ENCODE measurements at regions not wholly inside any gene's neighbourhood (a gene's known extent, or its start where the extent isn't known, plus 50 kb on each side); places are given as distances from the start of the nearest gene placed in this dataset.

GRCh38 chr5:114839360-114839759 lies 330.3 kb downstream of the TRIM36 start:
- DNase-seq (ENCODE audit: low read depth in 2 of 2), result no peak
- Histone ChIP-seq H3K4me3 (replicated peaks in 1 of 4; ENCODE audit: control extremely low read depth in 1 of 4, insufficient read depth in 1 of 4, low read depth in 3 of 4, low read length in 4 of 4) (no peak overlapping the region), H2AFZ (ENCODE audit: low read length) (no peak overlapping the region), H4K20me1 (ENCODE audit: control insufficient read depth, extremely low read depth, insufficient read depth, low read length) (no peaks in the 10 kb centered on the region), H3K79me2 (ENCODE audit: control insufficient read depth, insufficient read depth, low read length) (no peaks in the 10 kb centered on the region), H3K9me3 (ENCODE audit: control insufficient read depth, insufficient read depth, low read depth, low read length) (no peaks in the 10 kb centered on the region), H3K4me1 (ENCODE audit: control insufficient read depth, extremely low read depth, insufficient read depth, low read length) (no peaks in the 10 kb centered on the region), H3K9ac (ENCODE audit: insufficient read depth, low read length) (no peak overlapping the region), H3K4me2 (ENCODE audit: extremely low read depth, insufficient read depth, low read length) (no peak overlapping the region), H3K27me3 (ENCODE audit: control insufficient read depth, insufficient read depth, low read length) (no peaks in the 10 kb centered on the region), H3K36me3 (ENCODE audit: control insufficient read depth, insufficient read depth, low read length) (no peaks in the 10 kb centered on the region), H3K27ac (ENCODE audit: insufficient read depth, low read length) (no peak overlapping the region)
- TF ChIP-seq, protein P1, sequence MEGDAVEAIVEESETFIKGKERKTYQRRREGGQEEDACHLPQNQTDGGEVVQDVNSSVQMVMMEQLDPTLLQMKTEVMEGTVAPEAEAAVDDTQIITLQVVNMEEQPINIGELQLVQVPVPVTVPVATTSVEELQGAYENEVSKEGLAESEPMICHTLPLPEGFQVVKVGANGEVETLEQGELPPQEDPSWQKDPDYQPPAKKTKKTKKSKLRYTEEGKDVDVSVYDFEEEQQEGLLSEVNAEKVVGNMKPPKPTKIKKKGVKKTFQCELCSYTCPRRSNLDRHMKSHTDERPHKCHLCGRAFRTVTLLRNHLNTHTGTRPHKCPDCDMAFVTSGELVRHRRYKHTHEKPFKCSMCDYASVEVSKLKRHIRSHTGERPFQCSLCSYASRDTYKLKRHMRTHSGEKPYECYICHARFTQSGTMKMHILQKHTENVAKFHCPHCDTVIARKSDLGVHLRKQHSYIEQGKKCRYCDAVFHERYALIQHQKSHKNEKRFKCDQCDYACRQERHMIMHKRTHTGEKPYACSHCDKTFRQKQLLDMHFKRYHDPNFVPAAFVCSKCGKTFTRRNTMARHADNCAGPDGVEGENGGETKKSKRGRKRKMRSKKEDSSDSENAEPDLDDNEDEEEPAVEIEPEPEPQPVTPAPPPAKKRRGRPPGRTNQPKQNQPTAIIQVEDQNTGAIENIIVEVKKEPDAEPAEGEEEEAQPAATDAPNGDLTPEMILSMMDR (conservative IDR thresholded peaks at IDR 0.05 in 1 of 2, IDR thresholded peaks at IDR 0.05 in 1 of 2; ENCODE audit: low read depth in 1 of 2, low read length in 2 of 2), result no peak

- no peaks in the 10 kb centered on the region for H3K36me3 ChIP-seq (ENCODE audit: control insufficient read depth, insufficient read depth, low read length)
- DNase-seq (ENCODE audit: low read depth in 2 of 2), result no peak
- H3K27me3 ChIP-seq (ENCODE audit: control insufficient read depth, insufficient read depth, low read length), result no peaks in the 10 kb centered on the region
- H3K27ac ChIP-seq (ENCODE audit: insufficient read depth, low read length), result no peak overlapping the region
- no peak overlapping the region for H3K4me2 ChIP-seq (ENCODE audit: extremely low read depth, insufficient read depth, low read length)
- no peaks in the 10 kb centered on the region for H3K4me1 ChIP-seq (ENCODE audit: control insufficient read depth, extremely low read depth, insufficient read depth, low read length)
- H3K4me3 ChIP-seq (replicated peaks in 1 of 4; ENCODE audit: control extremely low read depth in 1 of 4, insufficient read depth in 1 of 4, low read depth in 3 of 4, low read length in 4 of 4), result no peak overlapping the region
- no peak for TF ChIP-seq EZH2 (IDR thresholded peaks at IDR 0.05; ENCODE audit: low read length, missing control alignments)
- TF ChIP-seq, protein P1 (conservative IDR thresholded peaks at IDR 0.05 in 1 of 2, IDR thresholded peaks at IDR 0.05 in 1 of 2; ENCODE audit: low read depth in 1 of 2, low read length in 2 of 2), result no peak
- H4K20me1 ChIP-seq (ENCODE audit: control insufficient read depth, extremely low read depth, insufficient read depth, low read length), result no peaks in the 10 kb centered on the region
- H3K9ac ChIP-seq (ENCODE audit: insufficient read depth, low read length), result no peak overlapping the region
- no peaks in the 10 kb centered on the region for H3K79me2 ChIP-seq (ENCODE audit: control insufficient read depth, insufficient read depth, low read length)
- no peaks in the 10 kb centered on the region for H3K9me3 ChIP-seq (ENCODE audit: control insufficient read depth, insufficient read depth, low read depth, low read length)
- H2AFZ ChIP-seq (ENCODE audit: low read length), result no peak overlapping the region
These were observed 330.8 kb downstream of the TRIM36 start for GRCh38 chr5:114838937-114839336.

GRCh38 chr5:114830114-114830513 lies 339.6 kb downstream of the TRIM36 start:
- Histone ChIP-seq H3K4me2 (ENCODE audit: extremely low read depth, insufficient read depth, low read length) (no peak overlapping the region), H3K36me3 (ENCODE audit: control insufficient read depth, insufficient read depth, low read length) (no peaks in the 10 kb centered on the region), H3K9ac (ENCODE audit: insufficient read depth, low read length) (no peak overlapping the region), H2AFZ (ENCODE audit: low read length) (no peak overlapping the region), H4K20me1 (ENCODE audit: control insufficient read depth, extremely low read depth, insufficient read depth, low read length) (no peaks in the 10 kb centered on the region), H3K4me3 (replicated peaks in 1 of 4; ENCODE audit: control extremely low read depth in 1 of 4, insufficient read depth in 1 of 4, low read depth in 3 of 4, low read length in 4 of 4) (no peak overlapping the region), H3K27me3 (ENCODE audit: control insufficient read depth, insufficient read depth, low read length) (no peaks in the 10 kb centered on the region), H3K79me2 (ENCODE audit: control insufficient read depth, insufficient read depth, low read length) (no peaks in the 10 kb centered on the region), H3K9me3 (ENCODE audit: control insufficient read depth, insufficient read depth, low read depth, low read length) (no peaks in the 10 kb centered on the region), H3K27ac (ENCODE audit: insufficient read depth, low read length) (no peak overlapping the region), H3K4me1 (ENCODE audit: control insufficient read depth, extremely low read depth, insufficient read depth, low read length) (no peaks in the 10 kb centered on the region)
- TF ChIP-seq EZH2 (IDR thresholded peaks at IDR 0.05; ENCODE audit: low read length, missing control alignments), result no peak
- TF ChIP-seq, protein P1 (conservative IDR thresholded peaks at IDR 0.05 in 1 of 2, IDR thresholded peaks at IDR 0.05 in 1 of 2; ENCODE audit: low read depth in 1 of 2, low read length in 2 of 2), result no peak
- DNase-seq (ENCODE audit: low read depth in 2 of 2), result no peak

All from fibroblast of lung (primary cell).